HAP-1 (cell line): ENCODE measurements at regions not wholly inside any gene's neighbourhood (a gene's known extent, or its start where the extent isn't known, plus 50 kb on each side); places are given as distances from the start of the nearest gene placed in this dataset.
A peak's percentile ranks its signal among the peaks of the same experiment; 100 is the strongest.

Experiments used
- DNase-seq, 2 experiments: peaks; one replicate each; pipeline ENCODE4 v3.0.0-alpha.2; 2016 to 2020; ENCODE audit warnings: low spot score in 2 of 2
- H3K27me3 ChIP-seq: fragments of 250-450 bp; sonication (Bioruptor Pico); 2 replicates; pipeline ENCODE4 v1.5.1; 2020; ENCODE audit warnings: low read depth, mild to moderate bottlenecking, moderate library complexity
- H3K36me3 ChIP-seq: fragments of 250-450 bp; sonication (Bioruptor Pico); replicated peaks from 2 replicates; pipeline ENCODE4 v1.5.1; 2020; ENCODE audit warnings: mild to moderate bottlenecking
- H3K4me1 ChIP-seq: fragments of 250-450 bp; sonication (Bioruptor Pico); 2 replicates; pipeline ENCODE4 v1.5.1; 2020; ENCODE audit warnings: mild to moderate bottlenecking
- H3K4me3 ChIP-seq: fragments of 250-450 bp; sonication (Bioruptor Pico); 2 replicates; pipeline ENCODE4 v1.5.1; 2020; ENCODE audit warnings: mild to moderate bottlenecking, moderate library complexity
- H3K9me3 ChIP-seq: fragments of 250-450 bp; sonication (Bioruptor Pico); 2 replicates; pipeline ENCODE4 v1.5.1; 2020; ENCODE audit warnings: mild to moderate bottlenecking, moderate library complexity
- in situ Hi-C: fragments of 300-500 bp; cut with MboI; formaldehyde crosslinking; loops from 3 replicates; pipeline ENCODE4 v1.14.3; 2020; ENCODE audit warnings: low sequenced_read_pairs, inconsistent platforms, mixed read lengths

- in situ Hi-C loops: no loop called here
- no peak for DNase-seq
- H3K9me3 ChIP-seq: no peaks in the 10 kb centered on the region
Measured at GRCh38 chr2:83650898-83651297, 808.2 kb downstream of the SUCLG1 start.

DNA sequence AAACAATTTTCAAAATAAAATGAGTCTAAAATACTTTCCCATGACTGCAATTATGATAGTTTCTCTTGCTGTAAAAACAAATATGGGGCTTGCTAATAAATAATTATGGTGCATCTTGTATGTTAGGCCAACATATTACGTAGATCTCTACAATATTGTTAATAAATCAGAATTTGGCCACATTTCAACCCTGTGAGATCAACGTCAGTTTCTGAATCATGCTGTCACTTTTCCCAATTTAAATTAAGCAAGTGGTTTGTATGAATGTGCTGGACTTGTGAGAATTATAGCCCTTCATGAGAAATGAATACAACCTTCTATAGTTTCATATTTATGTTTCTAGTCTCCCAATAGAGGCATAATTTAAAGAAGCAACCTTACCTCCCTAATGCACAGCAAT, 808.9 kb downstream of the SUCLG1 start:
- Histone ChIP-seq H3K27me3 (no peaks in the 10 kb centered on the region), H3K9me3 (no peaks in the 10 kb centered on the region), H3K4me1 (no peaks in the 10 kb centered on the region), H3K36me3 (no peaks in the 10 kb centered on the region), H3K4me3 (no peak overlapping the region)
- in situ Hi-C loops: no loop called here
- no peak for DNase-seq

More at GRCh38 chr2:83650898-83651297, 808.2 kb downstream of the SUCLG1 start:
- Histone ChIP-seq H3K4me1 (no peaks in the 10 kb centered on the region), H3K4me3 (no peak overlapping the region), H3K27me3 (no peaks in the 10 kb centered on the region), H3K36me3 (no peaks in the 10 kb centered on the region)

GRCh38 chr2:83640506-83640905, 818.6 kb downstream of the SUCLG1 start:
- DNase-seq: no peak
- Histone ChIP-seq H3K4me3 (no peak overlapping the region), H3K9me3 (no peaks in the 10 kb centered on the region), H3K4me1 (no peaks in the 10 kb centered on the region), H3K27me3 (no peaks in the 10 kb centered on the region), H3K36me3 (no peaks in the 10 kb centered on the region)
- in situ Hi-C loops: no loop called here

- Histone ChIP-seq H3K27me3 (no peaks in the 10 kb centered on the region), H3K36me3 (no peaks in the 10 kb centered on the region), H3K4me1 (no peaks in the 10 kb centered on the region), H3K9me3 (no peaks in the 10 kb centered on the region), H3K4me3 (no peak overlapping the region)
- no peak for DNase-seq
- in situ Hi-C loops: no loop called here
Measured at GRCh38 chr2:83633423-83633822, 825.7 kb downstream of the SUCLG1 start.

DNA sequence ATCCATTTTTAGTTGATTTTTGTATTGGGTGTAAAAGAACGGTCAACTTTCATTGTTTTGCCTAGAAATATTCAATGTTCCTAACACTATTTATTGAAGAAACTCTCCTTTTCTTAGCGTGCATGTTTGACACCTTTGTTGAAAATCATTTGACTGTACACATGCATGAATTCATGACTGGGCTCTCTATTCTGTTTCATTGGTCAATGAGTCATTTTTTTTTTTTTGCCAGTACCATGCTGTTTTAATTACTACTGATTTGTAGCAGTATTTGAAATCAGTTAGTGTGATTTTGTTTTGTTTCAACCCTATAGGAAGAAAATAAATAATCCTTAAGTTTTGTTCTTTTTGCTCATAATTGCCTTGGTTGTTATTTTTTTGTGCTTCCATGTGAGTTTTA, 828.7 kb downstream of the SUCLG1 start:
- Histone ChIP-seq H3K9me3 (no peaks in the 10 kb centered on the region), H3K4me1 (no peaks in the 10 kb centered on the region), H3K27me3 (no peaks in the 10 kb centered on the region), H3K4me3 (no peak overlapping the region), H3K36me3 (no peaks in the 10 kb centered on the region)
- in situ Hi-C loops: no loop called here
- no peak for DNase-seq

DNA sequence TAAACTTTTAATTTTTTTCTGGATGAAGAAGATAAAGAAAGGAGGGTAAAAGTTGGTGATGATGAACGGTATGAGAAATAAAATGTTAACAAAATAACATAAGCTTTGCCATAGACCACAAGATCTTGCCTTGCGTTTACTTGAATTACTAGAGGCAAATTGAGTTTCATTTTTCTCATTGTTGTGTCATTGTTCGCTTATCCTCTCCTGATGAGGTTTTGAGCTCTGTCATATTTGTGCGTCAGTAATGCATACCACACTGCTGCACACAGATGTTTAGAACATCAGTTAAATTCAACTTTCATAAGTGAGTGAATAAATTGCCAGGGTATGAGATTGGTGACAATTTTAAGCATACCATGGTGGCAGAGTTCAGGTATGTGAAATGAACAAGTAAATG, 843.6 kb downstream of the SUCLG1 start:
- DNase-seq: no peak
- H3K9me3 ChIP-seq: no peaks in the 10 kb centered on the region
- in situ Hi-C loops: no loop called here
- no peaks in the 10 kb centered on the region for H3K4me1 ChIP-seq
- H3K27me3 ChIP-seq: no peaks in the 10 kb centered on the region
- no peak overlapping the region for H3K4me3 ChIP-seq
- H3K36me3 ChIP-seq: no peaks in the 10 kb centered on the region

- in situ Hi-C loops: no loop called here
- no peak overlapping the region for H3K4me3 ChIP-seq
- no peaks in the 10 kb centered on the region for H3K27me3 ChIP-seq
- H3K36me3 ChIP-seq: no peaks in the 10 kb centered on the region
- no peaks in the 10 kb centered on the region; the same call in 1 of the 2 replicates for H3K9me3 ChIP-seq
- no peak for DNase-seq
- H3K4me1 ChIP-seq: no peaks in the 10 kb centered on the region
Measured at GRCh38 chr2:83613178-83613577, 845.9 kb downstream of the SUCLG1 start.

- DNase-seq: peak in 1 of 2 experiments; percentile 12
- Histone ChIP-seq H3K36me3 (no peaks in the 10 kb centered on the region), H3K4me1 (no peaks in the 10 kb centered on the region), H3K4me3 (no peak overlapping the region), H3K27me3 (no peaks in the 10 kb centered on the region), H3K9me3 (no peaks in the 10 kb centered on the region; the same call in 1 of the 2 replicates)
- in situ Hi-C loops: no loop called here
Measured at GRCh38 chr2:83602753-83603152, 856.3 kb downstream of the SUCLG1 start.

- H3K36me3 ChIP-seq: no peaks in the 10 kb centered on the region
- in situ Hi-C loops: no loop called here
- H3K27me3 ChIP-seq: no peaks in the 10 kb centered on the region
- H3K9me3 ChIP-seq: no peaks in the 10 kb centered on the region
- DNase-seq: no peak
- no peaks in the 10 kb centered on the region for H3K4me1 ChIP-seq
- no peak overlapping the region for H3K4me3 ChIP-seq
Measured at GRCh38 chr2:83596592-83597282, 862.3 kb downstream of the SUCLG1 start.

GRCh38 chr2:83595926-83596325, 863.2 kb downstream of the SUCLG1 start:
- Histone ChIP-seq H3K4me1 (no peaks in the 10 kb centered on the region), H3K4me3 (no peak overlapping the region), H3K9me3 (no peaks in the 10 kb centered on the region), H3K27me3 (no peaks in the 10 kb centered on the region), H3K36me3 (no peaks in the 10 kb centered on the region)
- in situ Hi-C loops: no loop called here
- no peak for DNase-seq

DNA sequence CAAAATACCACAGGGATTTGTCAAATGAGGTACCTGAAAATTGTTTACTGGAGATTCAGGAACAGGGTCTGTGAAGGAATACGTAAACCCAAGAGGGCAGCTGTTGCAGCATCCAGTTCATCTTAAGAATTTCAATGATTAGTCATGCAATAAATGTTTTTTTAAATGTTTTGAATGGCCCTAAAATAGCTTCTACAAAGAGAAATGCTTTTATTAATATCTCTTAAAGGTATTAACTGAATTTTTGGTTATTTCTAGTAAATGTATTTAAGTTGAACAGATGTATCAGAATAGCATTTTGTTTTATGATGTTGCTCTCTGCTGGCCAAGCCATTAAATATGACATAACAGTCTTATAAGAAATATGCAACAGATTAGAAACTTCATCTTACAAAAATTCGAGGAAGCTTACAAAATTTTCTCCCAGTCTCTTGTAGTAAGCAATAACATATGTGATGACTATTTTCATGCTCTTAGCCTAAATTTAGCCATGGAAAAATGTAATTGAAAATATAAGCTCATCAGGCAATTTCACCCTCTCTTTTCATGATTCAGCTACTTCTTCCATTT, 863.9 kb downstream of the SUCLG1 start:
- H3K4me3 ChIP-seq: no peak overlapping the region
- no peaks in the 10 kb centered on the region for H3K4me1 ChIP-seq
- H3K27me3 ChIP-seq: no peaks in the 10 kb centered on the region
- DNase-seq: no peak
- H3K36me3 ChIP-seq: no peaks in the 10 kb centered on the region
- no peaks in the 10 kb centered on the region for H3K9me3 ChIP-seq
- in situ Hi-C loops: no loop called here

DNA sequence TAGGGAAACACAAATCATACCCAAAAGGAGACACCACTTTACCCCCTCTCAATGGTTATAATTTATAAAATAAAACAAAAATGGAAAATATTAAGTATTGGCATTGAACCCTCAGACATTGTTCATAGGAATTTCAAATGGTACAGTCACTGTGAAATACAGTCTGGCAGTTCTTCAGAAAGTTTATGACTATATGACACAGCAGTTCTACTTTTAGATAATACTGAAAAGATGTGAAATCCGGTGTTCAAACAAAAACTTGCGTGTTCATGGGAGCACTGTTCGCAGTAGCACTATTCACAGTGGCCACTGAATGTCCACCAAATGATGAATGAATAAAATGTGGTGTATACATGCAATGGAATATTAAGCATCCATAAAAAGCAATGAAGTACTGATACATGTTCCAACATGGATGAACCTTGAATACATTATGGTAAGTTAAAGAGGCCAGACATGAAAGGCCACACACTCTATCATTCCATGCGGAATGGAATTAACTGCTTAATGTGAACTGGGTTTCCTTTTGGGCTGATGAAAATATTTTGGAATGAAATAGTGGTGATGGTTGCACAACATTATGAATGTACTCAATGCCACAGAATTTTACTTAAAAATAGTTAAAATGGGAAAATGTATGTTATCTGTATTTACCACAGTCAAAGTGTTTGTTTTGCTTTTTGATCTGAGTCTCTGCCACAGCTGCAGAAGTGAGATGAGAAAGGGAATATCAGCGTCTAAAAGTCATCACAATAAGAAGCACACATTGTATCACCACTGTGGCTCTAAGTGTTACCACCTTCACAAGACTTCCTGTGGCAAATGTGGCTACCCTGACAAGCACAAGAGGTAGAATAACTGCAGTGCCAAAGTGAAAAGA, 864.6 kb downstream of the SUCLG1 start:
- Histone ChIP-seq H3K4me1 (no peaks in the 10 kb centered on the region), H3K9me3 (no peaks in the 10 kb centered on the region), H3K4me3 (no peak overlapping the region), H3K36me3 (no peaks in the 10 kb centered on the region), H3K27me3 (no peaks in the 10 kb centered on the region)
- DNase-seq: no peak
- in situ Hi-C loops: no loop called here

GRCh38 chr2:83587309-83587708, 871.8 kb downstream of the SUCLG1 start:
- in situ Hi-C loops: no loop called here
- no peak for DNase-seq
- H3K4me1 ChIP-seq: peaks cover 22% of the 10 kb centered on the region
- H3K9me3 ChIP-seq: no peaks in the 10 kb centered on the region
- H3K36me3 ChIP-seq: no peaks in the 10 kb centered on the region
- no peaks in the 10 kb centered on the region for H3K27me3 ChIP-seq
- no peak overlapping the region for H3K4me3 ChIP-seq

DNA sequence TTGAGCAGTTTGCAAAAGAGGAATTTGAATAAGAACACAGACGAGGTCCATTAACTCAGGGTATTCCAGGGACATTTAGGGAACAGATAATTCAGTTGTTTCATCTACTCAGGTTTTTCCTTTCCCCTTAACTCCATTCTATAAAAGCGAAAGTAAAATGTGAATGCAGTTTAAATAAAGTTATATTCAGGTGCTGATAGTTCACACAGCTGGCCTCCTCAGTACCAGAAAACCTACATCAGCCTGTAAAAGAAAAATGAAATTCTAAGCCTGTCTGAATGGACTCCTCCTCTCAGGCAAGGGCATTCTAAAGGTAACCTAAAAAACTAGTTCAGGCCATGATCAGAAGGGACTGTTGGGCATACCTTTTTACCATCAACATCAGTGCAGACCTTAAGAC, 873.8 kb downstream of the SUCLG1 start:
- Histone ChIP-seq H3K4me3 (no peak overlapping the region), H3K36me3 (no peaks in the 10 kb centered on the region), H3K27me3 (no peaks in the 10 kb centered on the region), H3K9me3 (no peaks in the 10 kb centered on the region), H3K4me1 (peaks cover 22% of the 10 kb centered on the region)
- in situ Hi-C loops: no loop called here
- DNase-seq: no peak
